Astrocyte of the spinal cord (primary cell): ENCODE measurements at regions not wholly inside any gene's neighbourhood (a gene's known extent, or its start where the extent isn't known, plus 50 kb on each side); places are given as distances from the start of the nearest gene placed in this dataset.
"Not testable (repeated sequence)": the region's sequence is repeated elsewhere in the genome, so short reads cannot be mapped to it uniquely, and the experiment has no call there.

Experiments
- DNase-seq: peaks from one replicate; pipeline ENCODE4 v3.0.0; 2011; ENCODE audit warnings: low read depth, low spot score
- H3K4me3 ChIP-seq: 2 replicates; pipeline ENCODE4 v1.5.1; 2011; ENCODE audit warnings: low read depth, mild to moderate bottlenecking, low read length, moderate library complexity
- CTCF ChIP-seq: IDR thresholded peaks from 2 replicates; pipeline ENCODE4 v1.5.1; 2012; ENCODE audit warnings: low read depth, mild to moderate bottlenecking, low read length, inconsistent platforms
- in situ Hi-C: cut with HindIII; loops from 2 replicates; pipeline ENCODE4 v1.10.0; 2017; ENCODE audit warnings: low sequenced_read_pairs

- TF ChIP-seq CTCF = no peak
- H3K4me3 ChIP-seq = no peak overlapping the region
- in situ Hi-C loops = no loop called here
- DNase-seq = no peak
Measured at GRCh38 chr9:2385746-2386145, 235.8 kb upstream of the VLDLR start.

- no peak for TF ChIP-seq CTCF
- no peak overlapping the region for H3K4me3 ChIP-seq
- DNase-seq = no peak
- in situ Hi-C loops = no loop called here
Measured at GRCh38 chr9:2386566-2386965, 235.0 kb upstream of the VLDLR start.

- no peak for DNase-seq
- TF ChIP-seq CTCF = no peak
- in situ Hi-C loops = no loop called here
- no peak overlapping the region for H3K4me3 ChIP-seq
Measured at GRCh38 chr9:2387166-2387565, 234.4 kb upstream of the VLDLR start.

- no peak for TF ChIP-seq CTCF
- H3K4me3 ChIP-seq = no peak overlapping the region
- DNase-seq = no peak
- in situ Hi-C loops = no loop called here
Measured at GRCh38 chr9:2389404-2389803, 232.2 kb upstream of the VLDLR start.

- in situ Hi-C loops = no loop called here
- no peak overlapping the region for H3K4me3 ChIP-seq
- no peak for TF ChIP-seq CTCF
- no peak for DNase-seq
Measured at GRCh38 chr9:2390028-2390427, 231.6 kb upstream of the VLDLR start.

GRCh38 chr9:2391509-2392132 lies 230.0 kb upstream of the VLDLR start:
- H3K4me3 ChIP-seq, DNase-seq, in situ Hi-C loops: not testable (repeated sequence)

- in situ Hi-C loops, H3K4me3 ChIP-seq, DNase-seq: not testable (repeated sequence)
Measured at GRCh38 chr9:2394087-2394741, 227.4 kb upstream of the VLDLR start.
